NCI-H2196 (cell line): ENCODE measurements at regions not wholly inside any gene's neighbourhood (a gene's known extent, or its start where the extent isn't known, plus 50 kb on each side); places are given as distances from the start of the nearest gene placed in this dataset.
A peak's percentile ranks its signal among the peaks of the same experiment; 100 is the strongest.

Experiments
- DNase-seq: peaks from one replicate; lab custom pipeline; 2025; ENCODE audit not compliant: unreplicated experiment; lab: John Stamatoyannopoulos, UW

- DNase-seq = no peak
Measured at GRCh38 chr13:22700246-22700887, 480.4 kb upstream of the SGCG start.

GRCh38 chr13:22703601-22704209 is 477.1 kb upstream of the SGCG start:
- DNase-seq = no peak

- no peak for DNase-seq
Measured at GRCh38 chr13:22707946-22708345, 472.8 kb upstream of the SGCG start.

- DNase-seq = no peak
Measured at GRCh38 chr13:22717036-22717435, 463.7 kb upstream of the SGCG start.

- no peak for DNase-seq
Measured at GRCh38 chr13:22726726-22727125, 454.1 kb upstream of the SGCG start.

GRCh38 chr13:22735011-22735995 is 445.5 kb upstream of the SGCG start:
- DNase-seq = no peak

GRCh38 chr13:22736084-22736767 is 444.6 kb upstream of the SGCG start:
- no peak for DNase-seq

GRCh38 chr13:22736768-22737092 is 444.0 kb upstream of the SGCG start:
- no peak for DNase-seq

- DNase-seq = no peak
Measured at GRCh38 chr13:22738357-22738756, 442.4 kb upstream of the SGCG start.

GRCh38 chr13:22740264-22740663 is 440.5 kb upstream of the SGCG start:
- no peak for DNase-seq

GRCh38 chr13:22744688-22745452 is 435.9 kb upstream of the SGCG start:
- DNase-seq = no peak

- DNase-seq = no peak
Measured at GRCh38 chr13:22748866-22749577, 431.8 kb upstream of the SGCG start.

- DNase-seq = no peak
Measured at GRCh38 chr13:22749626-22750025, 431.2 kb upstream of the SGCG start.

GRCh38 chr13:22757530-22758120 is 423.2 kb upstream of the SGCG start:
- DNase-seq = peak; percentile 2

- DNase-seq = no peak
Measured at GRCh38 chr13:22758245-22758644, 422.5 kb upstream of the SGCG start.

- DNase-seq = no peak
Measured at GRCh38 chr13:22761709-22762108, 419.1 kb upstream of the SGCG start.

GRCh38 chr13:22765547-22765946 is 415.2 kb upstream of the SGCG start:
- DNase-seq = no peak

- no peak for DNase-seq
Measured at GRCh38 chr13:22770891-22771290, 409.9 kb upstream of the SGCG start.

GRCh38 chr13:22773465-22773864 is 407.3 kb upstream of the SGCG start:
- no peak for DNase-seq
